ENCODE measurements at regions not wholly inside any gene's neighbourhood (a gene's known extent, or its start where the extent isn't known, plus 50 kb on each side); places are given as distances from the start of the nearest gene placed in this dataset. TPM values are rescaled to one million over a fixed set of nuclear protein-coding genes. Genes with fewer than 3 reads are reported as not detected.

- Mint-ChIP-seq H3K27me3 (ENCODE audit: low read depth) (peaks cover 2% of the 10 kb centered on the region), H3K36me3 (ENCODE audit: low read depth) (no peaks in the 10 kb centered on the region), H3K4me3 (ENCODE audit: unreplicated experiment) (no peak overlapping the region), H3K9me3 (ENCODE audit: low read depth) (peaks cover 19% of the 10 kb centered on the region), H3K27ac (ENCODE audit: unreplicated experiment) (no peak overlapping the region), H3K4me1 (ENCODE audit: low read depth) (no peaks in the 10 kb centered on the region)
- DNase-seq (ENCODE audit: low spot score): no peak
- no peak for TF ChIP-seq CTCF (IDR thresholded peaks at IDR 0.05)
Measured at GRCh38 chrX:140948827-140949226, 53.6 kb upstream of the SPANXB1 start.

GRCh38 chrX:140949233-140949632 is 53.2 kb upstream of the SPANXB1 start:
- H3K36me3 Mint-ChIP-seq (ENCODE audit: low read depth): no peaks in the 10 kb centered on the region
- H3K9me3 Mint-ChIP-seq (ENCODE audit: low read depth): peaks cover 19% of the 10 kb centered on the region
- H3K27me3 Mint-ChIP-seq (ENCODE audit: low read depth): peaks cover 2% of the 10 kb centered on the region
- TF ChIP-seq CTCF (IDR thresholded peaks at IDR 0.05): no peak
- no peak overlapping the region for H3K4me3 Mint-ChIP-seq (ENCODE audit: unreplicated experiment)
- DNase-seq (ENCODE audit: low spot score): no peak
- H3K27ac Mint-ChIP-seq (ENCODE audit: unreplicated experiment): no peak overlapping the region
- no peaks in the 10 kb centered on the region for H3K4me1 Mint-ChIP-seq (ENCODE audit: low read depth)

Small RNA genes lying in the stretch of these regions (microRNA-seq; reads per million reads assigned to microRNA genes)
- gene MIR320D2 (ENCODE audit: borderline number of aligned reads): not detected

Measured in chondrocyte (in vitro differentiated cells).